ENCODE measurements at regions not wholly inside any gene's neighbourhood (a gene's known extent, or its start where the extent isn't known, plus 50 kb on each side); places are given as distances from the start of the nearest gene placed in this dataset.

- FAIRE-seq = no peak
Measured at GRCh38 chr4:122309988-122310626, 68.7 kb upstream of the ADAD1 start.

- no peak for FAIRE-seq
Measured at GRCh38 chr4:122313006-122313646, 65.7 kb upstream of the ADAD1 start.

GRCh38 chr4:122326908-122327307, 51.9 kb upstream of the ADAD1 start:
- no peak for FAIRE-seq

- FAIRE-seq = no peak
Measured at GRCh38 chr4:122328893-122329292, 49.9 kb upstream of the ADAD1 start.

Measured in colon (tissue), 2 donors.